ENCODE measurements at regions not wholly inside any gene's neighbourhood (a gene's known extent, or its start where the extent isn't known, plus 50 kb on each side); places are given as distances from the start of the nearest gene placed in this dataset.

- DNase-seq (ENCODE audit: low spot score) (no peak), ATAC-seq (ENCODE audit: low FRiP score) (no peak)
- TF ChIP-seq CTCF (IDR thresholded peaks at IDR 0.05), result no peak
These were observed 356.9 kb upstream of the RASGRP1 start for GRCh38 chr15:38921471-38921870.

DNA sequence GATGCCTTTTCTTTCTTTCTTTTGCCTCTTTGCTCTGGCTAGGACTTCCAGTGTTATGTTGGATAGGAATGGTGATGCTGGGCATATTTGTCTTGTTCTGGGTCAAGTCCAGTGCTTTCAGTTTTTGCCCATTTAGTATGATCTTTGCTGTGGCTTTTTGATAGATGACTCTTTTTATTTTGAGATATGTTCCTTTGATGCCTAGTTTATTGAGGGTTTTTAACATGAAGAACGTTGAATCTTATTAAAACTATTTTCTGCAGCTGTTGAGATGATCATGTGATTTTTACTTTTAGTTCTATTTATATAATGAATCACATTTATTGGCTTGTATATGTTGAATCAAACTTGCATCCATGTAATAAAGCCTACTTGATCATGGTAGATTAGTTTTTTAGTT lies 363.8 kb upstream of the RASGRP1 start:
- DNase-seq (ENCODE audit: low spot score) (no peak), ATAC-seq (ENCODE audit: low FRiP score) (no peak)
- no peak for TF ChIP-seq CTCF (IDR thresholded peaks at IDR 0.05)

- TF ChIP-seq CTCF (IDR thresholded peaks at IDR 0.05), result no peak
- DNase-seq (ENCODE audit: low spot score), result no peak
- ATAC-seq (ENCODE audit: low FRiP score), result no peak
These were observed 366.4 kb upstream of the RASGRP1 start for GRCh38 chr15:38930851-38931572.

DNA sequence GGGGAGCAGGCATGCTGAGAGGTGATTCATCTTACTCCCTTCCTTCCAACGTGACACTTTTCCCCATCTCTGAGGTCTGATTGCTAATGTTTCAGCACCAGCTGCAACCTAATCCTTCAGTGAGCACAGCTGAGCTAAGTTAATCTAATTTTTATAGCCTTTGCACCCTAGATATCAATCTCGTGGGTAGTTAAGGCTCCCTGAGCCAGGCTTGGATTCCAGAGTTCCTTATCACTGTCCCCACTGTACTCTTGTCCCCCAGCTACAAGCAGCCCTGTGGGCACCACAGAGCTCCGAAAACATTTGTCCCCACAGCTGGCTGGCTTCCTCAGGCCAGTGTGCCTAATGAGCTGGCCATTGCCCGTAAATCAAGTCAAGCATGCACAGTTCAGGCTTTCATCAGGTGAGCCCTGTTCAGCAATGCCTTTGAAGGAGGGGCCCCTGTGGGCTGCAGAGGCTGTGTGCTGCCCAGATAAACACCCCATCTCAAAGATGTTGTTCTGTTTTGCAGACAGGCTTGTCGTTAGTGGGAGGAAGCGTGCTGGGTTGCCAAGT lies 376.9 kb upstream of the RASGRP1 start:
- ATAC-seq (ENCODE audit: low FRiP score) (no peak), DNase-seq (ENCODE audit: low spot score) (no peak)
- TF ChIP-seq CTCF (IDR thresholded peaks at IDR 0.05), result no peak

- no peak for DNase-seq (ENCODE audit: low spot score)
These were observed 379.9 kb upstream of the RASGRP1 start for GRCh38 chr15:38944536-38944935.

DNA sequence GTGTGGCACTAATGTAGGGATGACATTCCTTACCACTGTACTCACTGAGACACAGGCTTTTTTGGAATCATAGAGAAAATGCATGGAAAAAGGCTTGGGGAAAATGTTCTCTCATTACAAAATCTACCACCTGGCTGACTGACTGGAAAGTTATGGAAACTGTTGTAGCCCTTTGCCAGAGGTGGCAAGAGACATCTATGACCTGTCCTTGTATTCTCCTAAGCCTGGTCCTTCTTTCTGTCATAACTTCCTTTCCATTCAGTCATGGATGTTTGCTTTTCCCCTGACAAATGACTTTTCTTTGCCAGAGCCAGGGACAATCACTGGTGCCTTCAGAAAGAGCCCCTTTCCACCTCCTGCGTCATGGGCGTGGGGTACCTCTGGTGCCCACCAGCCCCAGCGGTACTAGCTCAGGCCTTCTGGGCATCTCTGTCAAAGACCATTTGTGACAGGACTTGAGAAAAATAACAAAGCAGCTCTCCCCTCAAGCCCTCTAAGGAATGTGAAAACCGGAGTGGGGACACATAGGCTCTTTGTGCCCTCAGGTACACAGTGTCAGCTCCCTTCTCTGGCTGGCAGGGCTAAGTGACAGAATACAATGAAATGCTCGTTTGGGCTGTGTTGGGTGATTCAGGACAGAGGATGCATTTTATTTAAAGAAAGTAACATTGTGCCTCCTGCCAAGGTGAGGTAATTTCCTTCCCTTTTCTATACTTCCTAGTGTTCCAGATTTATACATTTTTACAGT lies 381.1 kb upstream of the RASGRP1 start:
- no peak for ATAC-seq (ENCODE audit: low FRiP score)
- TF ChIP-seq CTCF (IDR thresholded peaks at IDR 0.05), result no peak
- no peak for DNase-seq (ENCODE audit: low spot score)

More at GRCh38 chr15:38944536-38944935, 379.9 kb upstream of the RASGRP1 start:
- ATAC-seq (ENCODE audit: low FRiP score), result no peak
- TF ChIP-seq CTCF (IDR thresholded peaks at IDR 0.05), result no peak
